ES-I3 (cell line): ENCODE measurements at regions not wholly inside any gene's neighbourhood (a gene's known extent, or its start where the extent isn't known, plus 50 kb on each side); places are given as distances from the start of the nearest gene placed in this dataset.

Experiments used
- H3K36me3 ChIP-seq: 2 replicates; pipeline ENCODE4 v1.6.1; 2013; ENCODE audit warnings: mild to moderate bottlenecking, low read length, control low read depth, moderate library complexity; ENCODE audit not compliant: insufficient read depth
- H3K4me1 ChIP-seq: 2 replicates; pipeline ENCODE4 v1.6.1; 2013; ENCODE audit warnings: mild to moderate bottlenecking, control low read depth, low read length; ENCODE audit not compliant: insufficient read depth
- H3K9ac ChIP-seq: 2 replicates; pipeline ENCODE4 v1.6.1; 2013; ENCODE audit warnings: low read depth, mild to moderate bottlenecking, low read length, moderate library complexity
- H3K9me3 ChIP-seq: 2 replicates; pipeline ENCODE4 v1.6.1; 2013; ENCODE audit warnings: mild to moderate bottlenecking, low read length, moderate library complexity; ENCODE audit not compliant: control insufficient read depth, insufficient read depth

- Histone ChIP-seq H3K4me1 (no peaks in the 10 kb centered on the region), H3K9me3 (no peaks in the 10 kb centered on the region), H3K9ac (no peak overlapping the region), H3K36me3 (no peaks in the 10 kb centered on the region)
Measured at GRCh38 chr4:171186700-171187099, 626.5 kb upstream of the GALNTL6 start.

- H3K9me3 ChIP-seq = no peaks in the 10 kb centered on the region
- H3K36me3 ChIP-seq = no peaks in the 10 kb centered on the region
- H3K4me1 ChIP-seq = no peaks in the 10 kb centered on the region
- no peak overlapping the region for H3K9ac ChIP-seq
Measured at GRCh38 chr4:171181090-171181489, 632.1 kb upstream of the GALNTL6 start.

GRCh38 chr4:171170671-171171070 lies 642.5 kb upstream of the GALNTL6 start:
- no peak overlapping the region for H3K9ac ChIP-seq
- no peaks in the 10 kb centered on the region for H3K36me3 ChIP-seq
- no peaks in the 10 kb centered on the region for H3K4me1 ChIP-seq
- no peaks in the 10 kb centered on the region for H3K9me3 ChIP-seq

- no peaks in the 10 kb centered on the region for H3K36me3 ChIP-seq
- H3K4me1 ChIP-seq = no peaks in the 10 kb centered on the region
- no peaks in the 10 kb centered on the region for H3K9me3 ChIP-seq
- no peak overlapping the region for H3K9ac ChIP-seq
Measured at GRCh38 chr4:171169396-171169795, 643.8 kb upstream of the GALNTL6 start.

GRCh38 chr4:171162478-171162877 lies 650.7 kb upstream of the GALNTL6 start:
- H3K36me3 ChIP-seq = no peaks in the 10 kb centered on the region
- no peak overlapping the region for H3K9ac ChIP-seq
- no peaks in the 10 kb centered on the region for H3K9me3 ChIP-seq
- no peaks in the 10 kb centered on the region for H3K4me1 ChIP-seq

GRCh38 chr4:171157462-171158082 lies 655.6 kb upstream of the GALNTL6 start:
- no peaks in the 10 kb centered on the region for H3K36me3 ChIP-seq
- H3K4me1 ChIP-seq = no peaks in the 10 kb centered on the region
- no peaks in the 10 kb centered on the region for H3K9me3 ChIP-seq
- H3K9ac ChIP-seq = no peak overlapping the region

GRCh38 chr4:171142639-171143038 lies 670.6 kb upstream of the GALNTL6 start:
- Histone ChIP-seq H3K9ac (no peak overlapping the region), H3K36me3 (no peaks in the 10 kb centered on the region), H3K9me3 (no peaks in the 10 kb centered on the region), H3K4me1 (no peaks in the 10 kb centered on the region)

- Histone ChIP-seq H3K4me1 (no peaks in the 10 kb centered on the region), H3K9me3 (no peaks in the 10 kb centered on the region), H3K36me3 (no peaks in the 10 kb centered on the region), H3K9ac (no peak overlapping the region)
Measured at GRCh38 chr4:171142045-171142444, 671.2 kb upstream of the GALNTL6 start.

- no peaks in the 10 kb centered on the region for H3K36me3 ChIP-seq
- H3K9me3 ChIP-seq = no peaks in the 10 kb centered on the region
- H3K9ac ChIP-seq = no peak overlapping the region
- no peaks in the 10 kb centered on the region for H3K4me1 ChIP-seq
Measured at GRCh38 chr4:171130256-171130801, 682.9 kb upstream of the GALNTL6 start.

- Histone ChIP-seq H3K36me3 (no peaks in the 10 kb centered on the region), H3K4me1 (no peaks in the 10 kb centered on the region), H3K9ac (no peak overlapping the region), H3K9me3 (no peaks in the 10 kb centered on the region)
Measured at GRCh38 chr4:171118091-171118490, 695.1 kb upstream of the GALNTL6 start.

GRCh38 chr4:171117457-171117856 lies 695.7 kb upstream of the GALNTL6 start:
- Histone ChIP-seq H3K9me3 (no peaks in the 10 kb centered on the region), H3K9ac (no peak overlapping the region), H3K4me1 (no peaks in the 10 kb centered on the region), H3K36me3 (no peaks in the 10 kb centered on the region)

GRCh38 chr4:171101845-171102244 lies 711.4 kb upstream of the GALNTL6 start:
- no peaks in the 10 kb centered on the region for H3K4me1 ChIP-seq
- peaks cover 2% of the 10 kb centered on the region; the same call in 1 of the 2 replicates for H3K9me3 ChIP-seq
- H3K36me3 ChIP-seq = no peaks in the 10 kb centered on the region
- no peak overlapping the region for H3K9ac ChIP-seq

- H3K9ac ChIP-seq = no peak overlapping the region
- H3K9me3 ChIP-seq = no peaks in the 10 kb centered on the region; the same call in 1 of the 2 replicates
- no peaks in the 10 kb centered on the region for H3K36me3 ChIP-seq
- H3K4me1 ChIP-seq = no peaks in the 10 kb centered on the region
Measured at GRCh38 chr4:171087089-171087488, 726.1 kb upstream of the GALNTL6 start.

- no peak overlapping the region for H3K9ac ChIP-seq
- H3K36me3 ChIP-seq = no peaks in the 10 kb centered on the region
- no peaks in the 10 kb centered on the region for H3K4me1 ChIP-seq
- no peaks in the 10 kb centered on the region for H3K9me3 ChIP-seq
Measured at GRCh38 chr4:171067422-171067821, 745.8 kb upstream of the GALNTL6 start.

- Histone ChIP-seq H3K4me1 (no peaks in the 10 kb centered on the region), H3K9me3 (peaks cover 4% of the 10 kb centered on the region; the same call in 1 of the 2 replicates), H3K36me3 (no peaks in the 10 kb centered on the region), H3K9ac (no peak overlapping the region)
Measured at GRCh38 chr4:171049380-171049779, 763.8 kb upstream of the GALNTL6 start.
